ENCODE measurements at regions not wholly inside any gene's neighbourhood (a gene's known extent, or its start where the extent isn't known, plus 50 kb on each side); places are given as distances from the start of the nearest gene placed in this dataset.

- TF ChIP-seq CTCF (IDR thresholded peaks at IDR 0.05) (no peak), POLR2A (IDR thresholded peaks at IDR 0.05) (no peak)
These were observed 286.0 kb downstream of the TSN start for GRCh38 chr2:122041455-122041854.

All from Peyer's patch (tissue), 4 donors.